ENCODE measurements at regions not wholly inside any gene's neighbourhood (a gene's known extent, or its start where the extent isn't known, plus 50 kb on each side); places are given as distances from the start of the nearest gene placed in this dataset.

DNA sequence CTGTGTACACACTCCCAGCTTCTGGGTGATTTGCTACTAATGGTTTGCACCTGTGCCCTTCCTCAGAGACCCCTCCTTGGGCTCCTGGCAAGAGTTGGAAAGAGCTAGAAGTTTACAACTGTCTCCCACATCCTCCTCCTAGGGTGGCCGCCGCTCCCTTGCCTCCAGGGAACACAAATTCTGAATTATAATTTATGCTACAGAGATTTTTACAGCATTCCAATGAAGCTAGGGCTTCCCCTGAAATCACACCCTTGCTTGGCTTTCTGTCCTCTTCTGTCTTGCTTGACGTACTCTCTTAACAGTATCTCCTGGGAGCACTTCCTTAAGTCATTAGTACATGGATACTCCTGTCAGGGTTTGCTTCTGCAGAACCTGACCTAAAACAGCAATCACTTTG, 180.2 kb downstream of the KCNA5 start:
- dilution Hi-C loops (cut with MboI; ENCODE audit: extremely low pct_ligation_motif_present, low sequenced_read_pairs) = no loop called here

More for the DNA sequence above, 180.2 kb downstream of the KCNA5 start:
- no peak for TF ChIP-seq MYC (IDR thresholded peaks at IDR 0.05; ENCODE audit: low read depth, low read length)
- no peak for TF ChIP-seq GATA2 (IDR thresholded peaks at IDR 0.05; ENCODE audit: insufficient read depth, insufficient read length, low read depth, low read length)
- TF ChIP-seq MAX (IDR thresholded peaks at IDR 0.05; ENCODE audit: insufficient read depth, insufficient read length) = no peak
- no peak for TF ChIP-seq POLR2A (IDR thresholded peaks at IDR 0.05; ENCODE audit: low read depth, low read length)
- no peak for TF ChIP-seq POLR2AphosphoS5 (IDR thresholded peaks at IDR 0.05; ENCODE audit: insufficient read depth, low read depth, low read length)
- TF ChIP-seq, protein P1, sequence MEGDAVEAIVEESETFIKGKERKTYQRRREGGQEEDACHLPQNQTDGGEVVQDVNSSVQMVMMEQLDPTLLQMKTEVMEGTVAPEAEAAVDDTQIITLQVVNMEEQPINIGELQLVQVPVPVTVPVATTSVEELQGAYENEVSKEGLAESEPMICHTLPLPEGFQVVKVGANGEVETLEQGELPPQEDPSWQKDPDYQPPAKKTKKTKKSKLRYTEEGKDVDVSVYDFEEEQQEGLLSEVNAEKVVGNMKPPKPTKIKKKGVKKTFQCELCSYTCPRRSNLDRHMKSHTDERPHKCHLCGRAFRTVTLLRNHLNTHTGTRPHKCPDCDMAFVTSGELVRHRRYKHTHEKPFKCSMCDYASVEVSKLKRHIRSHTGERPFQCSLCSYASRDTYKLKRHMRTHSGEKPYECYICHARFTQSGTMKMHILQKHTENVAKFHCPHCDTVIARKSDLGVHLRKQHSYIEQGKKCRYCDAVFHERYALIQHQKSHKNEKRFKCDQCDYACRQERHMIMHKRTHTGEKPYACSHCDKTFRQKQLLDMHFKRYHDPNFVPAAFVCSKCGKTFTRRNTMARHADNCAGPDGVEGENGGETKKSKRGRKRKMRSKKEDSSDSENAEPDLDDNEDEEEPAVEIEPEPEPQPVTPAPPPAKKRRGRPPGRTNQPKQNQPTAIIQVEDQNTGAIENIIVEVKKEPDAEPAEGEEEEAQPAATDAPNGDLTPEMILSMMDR (IDR thresholded peaks at IDR 0.05; ENCODE audit: extremely low read depth in 1 of 2, insufficient read depth in 1 of 2, low read depth in 1 of 2, low read length in 2 of 2) = no peak
- no peak for TF ChIP-seq EZH2 (IDR thresholded peaks at IDR 0.05; ENCODE audit: borderline replicate concordance, low read depth, low read length, severe bottlenecking)
- TF ChIP-seq JUN (IDR thresholded peaks at IDR 0.05; ENCODE audit: borderline replicate concordance, insufficient read depth, insufficient read length, low read depth) = no peak
- TF ChIP-seq FOS (IDR thresholded peaks at IDR 0.05; ENCODE audit: borderline replicate concordance, insufficient read depth, low read length) = no peak
- Histone ChIP-seq H3K4me2 (ENCODE audit: insufficient read depth, low read length) (no peak overlapping the region), H3K79me2 (ENCODE audit: control insufficient read depth, insufficient read depth, low read length) (no peaks in the 10 kb centered on the region), H2AFZ (ENCODE audit: low read depth, low read length) (no peak overlapping the region), H3K4me1 (ENCODE audit: control insufficient read depth, extremely low read depth, insufficient read depth, low read length) (no peaks in the 10 kb centered on the region), H3K9ac (replicated peaks; ENCODE audit: extremely low read depth, insufficient read depth, low read length) (no peak overlapping the region), H3K9me3 (replicated peaks; ENCODE audit: control insufficient read depth, insufficient read depth, low read length) (no peaks in the 10 kb centered on the region), H3K27me3 (ENCODE audit: control insufficient read depth in 2 of 2, insufficient read depth in 2 of 2, low read length in 2 of 2) (no peaks in the 10 kb centered on the region), H3K27ac (ENCODE audit: insufficient read depth, low read depth, low read length) (no peak overlapping the region), H3K4me3 (replicated peaks in 1 of 3; ENCODE audit: insufficient read depth in 1 of 3, low read depth in 1 of 3, low read length in 3 of 3) (no peak overlapping the region), H3K9me1 (replicated peaks; ENCODE audit: control insufficient read depth, extremely low read depth, insufficient read depth, low read length) (no peaks in the 10 kb centered on the region), H3K36me3 (ENCODE audit: control insufficient read depth in 2 of 2, extremely low read depth in 1 of 2, insufficient read depth in 2 of 2, low read length in 2 of 2) (no peaks in the 10 kb centered on the region), H4K20me1 (replicated peaks; ENCODE audit: control insufficient read depth, extremely low read depth, insufficient read depth, low read length) (no peaks in the 10 kb centered on the region)
- intact Hi-C loops (cut with micrococcal nuclease) = no loop called here
- POLR2A ChIA-PET = no interaction called here
- no peak for FAIRE-seq
- DNase-seq (ENCODE audit: low read depth, low spot score) = no peak
- BruUV-seq (replicated peaks) = no TSS peak
- CTCF ChIA-PET = interaction anchor here (1.2 kb wide), 1 partner anchor 24 kb away, joined by 3 read pairs; no protein-coding TSS in a partner anchor

All from endothelial cell of umbilical vein (primary cell).